Osteoblast (primary cell): ENCODE measurements at regions not wholly inside any gene's neighbourhood (a gene's known extent, or its start where the extent isn't known, plus 50 kb on each side); places are given as distances from the start of the nearest gene placed in this dataset.

Source experiments
- DNase-seq: peaks from one replicate; pipeline ENCODE4 v3.0.0; 2011; ENCODE audit warnings: low spot score, mixed read lengths; ENCODE audit not compliant: insufficient read length; ENCODE audit errors: missing footprints
- H2AFZ ChIP-seq: 2 replicates; pipeline ENCODE4 v1.6.0; 2011; ENCODE audit warnings: mild to moderate bottlenecking, low read length
- H3K27ac ChIP-seq: 2 replicates; pipeline ENCODE4 v1.5.1; 2011; ENCODE audit warnings: mild to moderate bottlenecking, low read depth, low read length, moderate library complexity
- H3K27me3 ChIP-seq: 2 replicates; pipeline ENCODE4 v1.6.0; 2012; ENCODE audit warnings: mild to moderate bottlenecking, control low read depth, inconsistent platforms, low read length, moderate library complexity; ENCODE audit not compliant: insufficient read depth
- H3K36me3 ChIP-seq: 2 replicates; pipeline ENCODE4 v1.5.1; 2011; ENCODE audit warnings: mild to moderate bottlenecking, low read length, control low read depth, moderate library complexity; ENCODE audit not compliant: insufficient read depth
- H3K4me1 ChIP-seq: 2 replicates; pipeline ENCODE4 v1.5.1; 2011; ENCODE audit warnings: mild to moderate bottlenecking, low read length, control low read depth, moderate library complexity; ENCODE audit not compliant: insufficient read depth
- H3K4me2 ChIP-seq: 2 replicates; pipeline ENCODE4 v1.6.0; 2011; ENCODE audit warnings: mild to moderate bottlenecking, low read length; ENCODE audit not compliant: insufficient read depth
- H3K4me3 ChIP-seq: fragments of 200-600 bp; sonication (generic); 3 replicates; pipeline ENCODE4 v1.5.1; 2012; ENCODE audit warnings: mild to moderate bottlenecking, low read length, inconsistent platforms; ENCODE audit not compliant: insufficient read depth
- H3K79me2 ChIP-seq: 2 replicates; pipeline ENCODE4 v1.6.0; 2012; ENCODE audit warnings: mild to moderate bottlenecking, low read length, control low read depth, inconsistent platforms; ENCODE audit not compliant: insufficient read depth
- H3K9me3 ChIP-seq: 2 replicates; pipeline ENCODE4 v1.5.1; 2011; ENCODE audit warnings: low read depth, low read length, control low read depth
- H4K20me1 ChIP-seq: 2 replicates; pipeline ENCODE4 v1.6.0; 2012; ENCODE audit warnings: mild to moderate bottlenecking, low read length, control low read depth; ENCODE audit not compliant: insufficient read depth
- TF ChIP-seq, protein P1 (sequence below): IDR thresholded peaks from 2 replicates; pipeline ENCODE4 v1.5.1; 2011; ENCODE audit warnings: mild to moderate bottlenecking, low read depth, low read length, moderate library complexity; ENCODE audit errors: extremely low read depth

DNA sequence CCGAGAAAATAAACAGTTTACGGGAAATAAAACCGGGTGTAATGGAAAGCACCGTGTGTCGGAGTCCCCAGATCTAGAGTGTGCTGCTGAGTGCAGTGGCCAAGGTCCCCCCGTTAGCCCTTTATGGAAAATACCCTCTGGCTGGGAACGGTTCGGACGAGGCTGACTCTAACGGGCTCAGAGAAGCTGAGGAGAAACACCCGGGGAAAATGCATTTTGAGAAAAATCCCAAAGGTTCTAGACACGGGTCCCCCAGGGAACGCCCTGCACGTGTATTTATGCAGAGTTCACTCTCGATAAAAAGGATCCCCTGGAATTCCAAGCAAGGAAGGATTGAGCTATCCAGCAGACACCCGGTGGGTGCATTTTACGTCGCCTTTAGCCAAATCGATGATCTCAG is 177.2 kb downstream of the CRLF2 start:
- H3K4me2 ChIP-seq, result no peak overlapping the region
- DNase-seq, result no peak
- no peaks in the 10 kb centered on the region for H3K27me3 ChIP-seq
- H2AFZ ChIP-seq, result no peak overlapping the region
- no peaks in the 10 kb centered on the region for H4K20me1 ChIP-seq
- TF ChIP-seq, protein P1, sequence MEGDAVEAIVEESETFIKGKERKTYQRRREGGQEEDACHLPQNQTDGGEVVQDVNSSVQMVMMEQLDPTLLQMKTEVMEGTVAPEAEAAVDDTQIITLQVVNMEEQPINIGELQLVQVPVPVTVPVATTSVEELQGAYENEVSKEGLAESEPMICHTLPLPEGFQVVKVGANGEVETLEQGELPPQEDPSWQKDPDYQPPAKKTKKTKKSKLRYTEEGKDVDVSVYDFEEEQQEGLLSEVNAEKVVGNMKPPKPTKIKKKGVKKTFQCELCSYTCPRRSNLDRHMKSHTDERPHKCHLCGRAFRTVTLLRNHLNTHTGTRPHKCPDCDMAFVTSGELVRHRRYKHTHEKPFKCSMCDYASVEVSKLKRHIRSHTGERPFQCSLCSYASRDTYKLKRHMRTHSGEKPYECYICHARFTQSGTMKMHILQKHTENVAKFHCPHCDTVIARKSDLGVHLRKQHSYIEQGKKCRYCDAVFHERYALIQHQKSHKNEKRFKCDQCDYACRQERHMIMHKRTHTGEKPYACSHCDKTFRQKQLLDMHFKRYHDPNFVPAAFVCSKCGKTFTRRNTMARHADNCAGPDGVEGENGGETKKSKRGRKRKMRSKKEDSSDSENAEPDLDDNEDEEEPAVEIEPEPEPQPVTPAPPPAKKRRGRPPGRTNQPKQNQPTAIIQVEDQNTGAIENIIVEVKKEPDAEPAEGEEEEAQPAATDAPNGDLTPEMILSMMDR, result no peak
- no peaks in the 10 kb centered on the region for H3K36me3 ChIP-seq
- no peak overlapping the region for H3K4me3 ChIP-seq
- no peaks in the 10 kb centered on the region for H3K79me2 ChIP-seq
- H3K27ac ChIP-seq, result no peak overlapping the region
- H3K9me3 ChIP-seq, result peaks cover 2% of the 10 kb centered on the region
- H3K4me1 ChIP-seq, result no peaks in the 10 kb centered on the region

DNA sequence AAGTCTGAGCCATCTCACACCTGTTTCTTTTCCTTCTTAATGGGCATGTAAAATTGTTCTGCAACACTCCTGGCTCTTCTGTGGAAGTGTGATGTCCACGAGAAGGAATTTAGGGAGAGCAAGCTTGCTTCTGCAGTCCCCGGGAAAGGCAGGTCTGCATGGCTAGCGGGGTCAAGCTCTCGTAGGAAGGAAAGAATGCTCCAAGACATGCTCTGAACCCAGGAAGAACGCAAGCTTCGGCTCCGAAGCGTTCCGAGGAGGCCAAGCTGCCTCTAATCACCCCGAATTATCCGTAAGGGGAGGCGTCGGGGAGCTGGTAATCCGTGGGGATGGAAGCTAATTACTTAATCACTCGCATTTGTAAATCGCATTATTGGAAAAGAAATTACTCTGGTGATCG is 177.7 kb downstream of the CRLF2 start:
- H3K27ac ChIP-seq, result no peak overlapping the region
- H2AFZ ChIP-seq, result no peak overlapping the region
- peaks cover 2% of the 10 kb centered on the region for H3K9me3 ChIP-seq
- TF ChIP-seq, protein P1, result no peak
- no peaks in the 10 kb centered on the region for H3K4me1 ChIP-seq
- no peak overlapping the region for H3K4me3 ChIP-seq
- H3K79me2 ChIP-seq, result no peaks in the 10 kb centered on the region
- no peak for DNase-seq
- no peak overlapping the region for H3K4me2 ChIP-seq
- H3K36me3 ChIP-seq, result no peaks in the 10 kb centered on the region
- H3K27me3 ChIP-seq, result no peaks in the 10 kb centered on the region
- no peaks in the 10 kb centered on the region for H4K20me1 ChIP-seq

DNA sequence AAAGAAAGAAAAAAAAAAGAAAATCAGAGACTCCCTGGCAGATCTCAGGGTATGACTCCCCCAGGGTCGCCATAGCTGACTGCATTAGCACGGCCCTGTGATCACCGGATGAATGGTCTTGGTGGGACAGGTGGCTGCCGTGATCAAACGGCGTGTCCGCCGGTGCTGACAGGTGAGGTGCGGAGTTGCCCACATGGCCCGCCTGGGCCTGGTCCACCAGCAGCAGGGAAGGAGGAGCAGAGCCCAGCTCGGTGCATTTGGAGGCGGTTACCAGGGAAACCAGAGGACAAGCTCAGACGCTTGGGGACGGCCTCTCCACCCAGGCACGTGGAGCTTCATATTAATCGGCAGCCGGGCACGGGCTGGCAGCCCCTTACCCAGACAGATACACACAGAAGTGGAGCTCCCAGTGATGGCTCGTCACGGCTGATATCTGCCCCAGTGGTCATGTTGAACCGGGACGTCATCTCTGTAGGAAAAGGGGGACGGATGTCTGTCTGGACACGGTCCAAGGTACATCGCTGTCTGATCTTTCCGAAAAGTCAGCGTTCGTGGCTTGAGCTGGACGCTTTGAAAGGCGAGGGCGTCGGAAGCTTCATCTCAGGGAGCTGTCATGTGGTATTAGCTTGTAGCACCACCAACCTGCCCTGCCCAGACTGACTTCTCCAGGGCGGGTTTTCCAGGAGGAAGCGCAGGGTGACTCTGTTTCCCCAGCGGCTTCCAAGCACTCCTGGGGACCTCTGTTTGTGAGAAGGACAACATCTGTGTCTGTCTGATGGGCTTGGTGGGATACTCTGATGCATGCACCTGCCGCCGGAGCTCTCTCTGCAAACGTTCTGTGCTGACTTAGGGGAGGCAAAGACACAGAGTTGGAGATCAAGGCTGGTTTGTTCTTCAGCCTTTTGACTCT is 180.7 kb downstream of the CRLF2 start:
- Histone ChIP-seq H3K27ac (no peak overlapping the region), H3K4me2 (no peak overlapping the region), H3K9me3 (peaks cover 2% of the 10 kb centered on the region), H3K27me3 (no peaks in the 10 kb centered on the region), H3K4me3 (no peak overlapping the region), H3K79me2 (no peaks in the 10 kb centered on the region), H2AFZ (no peak overlapping the region), H3K36me3 (no peaks in the 10 kb centered on the region), H3K4me1 (no peaks in the 10 kb centered on the region), H4K20me1 (no peaks in the 10 kb centered on the region)
- TF ChIP-seq, protein P1, result no peak
- no peak for DNase-seq

DNA sequence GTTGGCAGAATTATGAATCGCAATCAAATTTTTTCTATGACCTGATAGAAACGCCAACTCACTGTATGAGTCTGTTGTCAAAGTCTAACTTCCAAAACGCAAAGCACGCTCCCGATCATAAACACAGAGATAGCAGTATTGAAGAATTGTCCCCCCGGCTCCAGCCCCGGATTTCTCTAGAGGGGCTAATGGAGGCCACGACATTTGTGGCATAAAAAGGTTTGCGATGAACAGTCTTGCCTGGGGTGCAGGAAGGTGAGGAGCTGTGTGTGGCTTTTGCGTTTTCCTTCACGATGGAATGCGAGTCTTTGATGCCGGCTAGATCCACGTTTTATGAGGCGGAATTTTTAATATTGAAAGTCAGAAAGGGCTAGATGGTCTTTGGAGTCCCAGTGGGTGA is 183.0 kb downstream of the CRLF2 start:
- Histone ChIP-seq H3K27me3 (no peaks in the 10 kb centered on the region), H2AFZ (peak overlapping the region; percentile 76), H3K9me3 (no peaks in the 10 kb centered on the region), H3K4me3 (peak overlapping the region; percentile 52), H3K36me3 (no peaks in the 10 kb centered on the region), H3K79me2 (no peaks in the 10 kb centered on the region), H3K27ac (no peak overlapping the region), H3K4me2 (peak overlapping the region; percentile 72), H4K20me1 (no peaks in the 10 kb centered on the region), H3K4me1 (no peaks in the 10 kb centered on the region)
- TF ChIP-seq, protein P1, result no peak
- DNase-seq, result no peak
